Liver (tissue), 8 donors: ENCODE measurements at regions not wholly inside any gene's neighbourhood (a gene's known extent, or its start where the extent isn't known, plus 50 kb on each side); places are given as distances from the start of the nearest gene placed in this dataset.

Source experiments
- DNase-seq: peaks from one replicate; pipeline ENCODE4 v3.0.0-alpha.2; 2017; ENCODE audit warnings: low spot score
- H3K27ac ChIP-seq, 2 donors: one replicate each; pipeline ENCODE4 v1.7.0; 2013; ENCODE audit warnings: inconsistent platforms in 2 of 2, low read length in 2 of 2, control low read depth in 1 of 2, low read depth in 1 of 2, mild to moderate bottlenecking in 1 of 2
- H3K27me3 ChIP-seq, 4 donors: one replicate each; pipeline versions ENCODE4 v1.6.1 to v1.7.0; 2013; ENCODE audit warnings: low read length in 3 of 4, inconsistent platforms in 1 of 4, mild to moderate bottlenecking in 1 of 4, moderate library complexity in 1 of 4; ENCODE audit not compliant: control insufficient read depth in 4 of 4, insufficient read depth in 4 of 4
- H3K36me3 ChIP-seq, 4 donors: one replicate each; pipeline versions ENCODE4 v1.6.1 to v1.7.0; 2013; ENCODE audit warnings: low read length in 3 of 4, mild to moderate bottlenecking in 3 of 4, low read depth in 1 of 4, moderate library complexity in 1 of 4; ENCODE audit not compliant: control insufficient read depth in 4 of 4, insufficient read depth in 3 of 4
- H3K4me1 ChIP-seq, 4 donors: one replicate each; pipeline versions ENCODE4 v1.6.1 to v1.7.0; 2013; ENCODE audit warnings: low read length in 3 of 4, mild to moderate bottlenecking in 3 of 4, moderate library complexity in 1 of 4; ENCODE audit not compliant: control insufficient read depth in 4 of 4, insufficient read depth in 4 of 4
- H3K4me3 ChIP-seq, 3 donors: one replicate each; pipeline versions ENCODE4 v1.6.1 to v1.7.0; 2013; ENCODE audit warnings: low read length in 3 of 3, control low read depth in 1 of 3, low read depth in 1 of 3, mild to moderate bottlenecking in 1 of 3
- H3K9ac ChIP-seq, 2 donors: one replicate each; pipeline ENCODE4 v1.7.0; 2013; ENCODE audit warnings: low read length in 2 of 2, mild to moderate bottlenecking in 2 of 2, moderate library complexity in 2 of 2, control low read depth in 1 of 2, low read depth in 1 of 2
- H3K9me3 ChIP-seq, 4 donors: one replicate each; pipeline versions ENCODE4 v1.6.1 to v1.7.0; 2013; ENCODE audit warnings: low read length in 3 of 4; ENCODE audit not compliant: control insufficient read depth in 4 of 4
- EGR1 ChIP-seq, 2 donors: IDR thresholded peaks; 2 replicates each; pipeline ENCODE4 v1.6.1; 2016 to 2018; ENCODE audit warnings: antibody characterized with exemption in 2 of 2, low read depth in 2 of 2
- FOXA1 ChIP-seq: IDR thresholded peaks from 2 replicates; pipeline ENCODE4 v1.6.1; 2016; ENCODE audit warnings: antibody characterized with exemption
- FOXA2 ChIP-seq: IDR thresholded peaks from 2 replicates; pipeline ENCODE4 v1.6.1; 2016; ENCODE audit warnings: antibody characterized with exemption
- GABPA ChIP-seq, 2 donors: IDR thresholded peaks in 1 of 2; conservative IDR thresholded peaks in 1 of 2; 2 replicates each; pipeline ENCODE4 v1.6.1; 2016; ENCODE audit warnings: antibody characterized with exemption in 2 of 2, mild to moderate bottlenecking in 1 of 2, moderate library complexity in 1 of 2
- HNF4A ChIP-seq, 2 donors: conservative IDR thresholded peaks; 2 replicates each; pipeline ENCODE4 v1.6.1; 2016; ENCODE audit warnings: antibody characterized with exemption in 2 of 2, mild to moderate bottlenecking in 2 of 2
- HNF4G ChIP-seq: IDR thresholded peaks from 2 replicates; pipeline ENCODE4 v1.6.1; 2016; ENCODE audit warnings: antibody characterized with exemption
- JUND ChIP-seq, 2 donors: IDR thresholded peaks; 2 replicates each; pipeline ENCODE4 v1.6.1; 2016; ENCODE audit warnings: antibody characterized with exemption in 2 of 2
- NR2F2 ChIP-seq: IDR thresholded peaks from 2 replicates; pipeline ENCODE4 v1.6.1; 2016; ENCODE audit warnings: antibody characterized with exemption
- RAD21 ChIP-seq, 2 donors: IDR thresholded peaks; 2 replicates each; pipeline ENCODE4 v1.6.1; 2016; ENCODE audit warnings: antibody characterized with exemption in 2 of 2, mild to moderate bottlenecking in 2 of 2
- REST ChIP-seq: IDR thresholded peaks from 2 replicates; pipeline ENCODE4 v1.6.1; 2016; ENCODE audit warnings: antibody characterized with exemption, mild to moderate bottlenecking
- RXRA ChIP-seq, 2 donors: IDR thresholded peaks; 2 replicates each; pipeline ENCODE4 v1.6.1; 2017 to 2018; ENCODE audit warnings: antibody characterized with exemption in 2 of 2, mild to moderate bottlenecking in 1 of 2
- SP1 ChIP-seq: IDR thresholded peaks from 2 replicates; pipeline ENCODE4 v1.6.1; 2018; ENCODE audit warnings: antibody characterized with exemption, mild to moderate bottlenecking
- TAF1 ChIP-seq: conservative IDR thresholded peaks from 2 replicates; pipeline ENCODE4 v1.6.1; 2016; ENCODE audit warnings: antibody characterized with exemption, mild to moderate bottlenecking
- ZBTB33 ChIP-seq: IDR thresholded peaks from 2 replicates; pipeline ENCODE4 v1.6.1; 2016; ENCODE audit warnings: antibody characterized with exemption
- WGBS: extraction: QIAGEN DNeasy Blood & Tissue Kit; methylation state at CpG from one replicate; pipeline ENCODE4 v1.1.7; 2013; 5-methylcytosine and 5-hydroxymethylcytosine counted together
- TF ChIP-seq, protein P1 (sequence below): IDR thresholded peaks from 2 replicates; pipeline ENCODE4 v1.6.1; 2016; ENCODE audit warnings: antibody characterized with exemption
- TF ChIP-seq, protein P2 (sequence below): IDR thresholded peaks from 2 replicates; pipeline ENCODE4 v1.6.1; 2016; ENCODE audit warnings: antibody characterized with exemption
- TF ChIP-seq, protein P3 (sequence below): fragments of 150-350 bp; IDR thresholded peaks from 2 replicates; pipeline ENCODE4 v1.5.1; 2017; ENCODE audit warnings: improper control_type of control experiment, low read depth, low read length; ENCODE audit not compliant: missing input control
- donor health status: healthy.
- donor health status: healthy.
- donor health status: healthy.
- donor health status: healthy.
- donor health status: healthy.

- no peak for DNase-seq
- no peaks in the 10 kb centered on the region for H3K9me3 ChIP-seq
- TF ChIP-seq NR2F2 = no peak
- TF ChIP-seq ZBTB33 = no peak
- TF ChIP-seq RXRA (IDR thresholded peaks at IDR 0.05) = no peak
- TF ChIP-seq, protein P1, sequence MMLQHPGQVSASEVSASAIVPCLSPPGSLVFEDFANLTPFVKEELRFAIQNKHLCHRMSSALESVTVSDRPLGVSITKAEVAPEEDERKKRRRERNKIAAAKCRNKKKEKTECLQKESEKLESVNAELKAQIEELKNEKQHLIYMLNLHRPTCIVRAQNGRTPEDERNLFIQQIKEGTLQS = no peak
- no peak for TF ChIP-seq TAF1
- TF ChIP-seq REST = no peak
- TF ChIP-seq, protein P2, sequence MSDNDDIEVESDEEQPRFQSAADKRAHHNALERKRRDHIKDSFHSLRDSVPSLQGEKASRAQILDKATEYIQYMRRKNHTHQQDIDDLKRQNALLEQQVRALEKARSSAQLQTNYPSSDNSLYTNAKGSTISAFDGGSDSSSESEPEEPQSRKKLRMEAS = no peak
- TF ChIP-seq SP1 = no peak
- TF ChIP-seq FOXA2 = no peak
- no peak for TF ChIP-seq EGR1 (IDR thresholded peaks at IDR 0.05; ENCODE audit: low read depth in 2 of 2)
- TF ChIP-seq GABPA (IDR thresholded peaks at IDR 0.05 in 1 of 2, conservative IDR thresholded peaks at IDR 0.05 in 1 of 2) = no peak
- no peak for TF ChIP-seq HNF4A (conservative IDR thresholded peaks at IDR 0.05)
- no peak for TF ChIP-seq FOXA1
- no peak for TF ChIP-seq RAD21 (IDR thresholded peaks at IDR 0.05)
- TF ChIP-seq, protein P3, sequence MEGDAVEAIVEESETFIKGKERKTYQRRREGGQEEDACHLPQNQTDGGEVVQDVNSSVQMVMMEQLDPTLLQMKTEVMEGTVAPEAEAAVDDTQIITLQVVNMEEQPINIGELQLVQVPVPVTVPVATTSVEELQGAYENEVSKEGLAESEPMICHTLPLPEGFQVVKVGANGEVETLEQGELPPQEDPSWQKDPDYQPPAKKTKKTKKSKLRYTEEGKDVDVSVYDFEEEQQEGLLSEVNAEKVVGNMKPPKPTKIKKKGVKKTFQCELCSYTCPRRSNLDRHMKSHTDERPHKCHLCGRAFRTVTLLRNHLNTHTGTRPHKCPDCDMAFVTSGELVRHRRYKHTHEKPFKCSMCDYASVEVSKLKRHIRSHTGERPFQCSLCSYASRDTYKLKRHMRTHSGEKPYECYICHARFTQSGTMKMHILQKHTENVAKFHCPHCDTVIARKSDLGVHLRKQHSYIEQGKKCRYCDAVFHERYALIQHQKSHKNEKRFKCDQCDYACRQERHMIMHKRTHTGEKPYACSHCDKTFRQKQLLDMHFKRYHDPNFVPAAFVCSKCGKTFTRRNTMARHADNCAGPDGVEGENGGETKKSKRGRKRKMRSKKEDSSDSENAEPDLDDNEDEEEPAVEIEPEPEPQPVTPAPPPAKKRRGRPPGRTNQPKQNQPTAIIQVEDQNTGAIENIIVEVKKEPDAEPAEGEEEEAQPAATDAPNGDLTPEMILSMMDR = no peak
- TF ChIP-seq HNF4G = no peak
- 75% methylated on average over 2 of the region's 2 CpGs for WGBS
- no peaks in the 10 kb centered on the region for H3K4me1 ChIP-seq
- no peaks in the 10 kb centered on the region for H3K36me3 ChIP-seq
- H3K27ac ChIP-seq = no peak overlapping the region
- no peak overlapping the region for H3K4me3 ChIP-seq
- H3K27me3 ChIP-seq = no peaks in the 10 kb centered on the region
- no peak overlapping the region for H3K9ac ChIP-seq
Observed at GRCh38 chr3:31103181-31103580, 208.7 kb upstream of the GADL1 start.

GRCh38 chr3:31103623-31104180 lies 209.2 kb upstream of the GADL1 start:
- H3K27me3 ChIP-seq = no peaks in the 10 kb centered on the region
- no peaks in the 10 kb centered on the region for H3K9me3 ChIP-seq
- no peak overlapping the region for H3K27ac ChIP-seq
- H3K36me3 ChIP-seq = no peaks in the 10 kb centered on the region
- WGBS = 85% methylated on average over 4 of the region's 4 CpGs
- no peaks in the 10 kb centered on the region for H3K4me1 ChIP-seq
- DNase-seq = no peak
- no peak overlapping the region for H3K9ac ChIP-seq
- H3K4me3 ChIP-seq = no peak overlapping the region
- TF ChIP-seq, protein P2 = no peak
- no peak for TF ChIP-seq REST
- TF ChIP-seq RXRA (IDR thresholded peaks at IDR 0.05) = no peak
- TF ChIP-seq FOXA2 = no peak
- TF ChIP-seq ZBTB33 = no peak
- TF ChIP-seq JUND (IDR thresholded peaks at IDR 0.05) = no peak
- no peak for TF ChIP-seq EGR1 (IDR thresholded peaks at IDR 0.05; ENCODE audit: low read depth in 2 of 2)
- TF ChIP-seq HNF4A (conservative IDR thresholded peaks at IDR 0.05) = no peak
- no peak for TF ChIP-seq RAD21 (IDR thresholded peaks at IDR 0.05)
- no peak for TF ChIP-seq TAF1
- TF ChIP-seq, protein P1 = no peak
